ENCODE measurements at regions not wholly inside any gene's neighbourhood (a gene's known extent, or its start where the extent isn't known, plus 50 kb on each side); places are given as distances from the start of the nearest gene placed in this dataset.

DNA sequence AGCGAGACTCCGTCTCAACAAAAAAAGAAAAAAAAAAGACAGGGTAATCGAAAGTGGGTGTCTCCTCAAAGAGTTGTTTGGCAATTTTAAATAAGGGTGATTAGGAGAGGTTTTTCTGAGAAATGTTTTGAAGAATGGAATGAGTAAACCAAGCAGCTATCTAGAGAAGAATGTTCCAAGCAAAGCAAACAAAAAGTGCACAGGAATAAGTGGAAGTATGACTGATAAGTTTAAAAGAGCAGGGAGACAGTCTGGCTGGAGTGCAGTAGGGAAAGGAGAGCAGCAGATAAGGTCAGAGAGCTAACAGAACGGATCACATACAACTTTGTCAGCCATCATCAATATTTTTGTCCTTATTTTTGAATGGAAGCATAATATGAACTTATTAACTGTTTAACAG, 853.5 kb downstream of the TUSC7 start:
- DNase-seq (ENCODE audit: low read depth in 1 of 2, low spot score in 2 of 2) (no peak), FAIRE-seq (no peak)
- no peak overlapping the region for H4K91ac ChIP-seq (replicated peaks; ENCODE audit: insufficient read length, low read length)
- no peak overlapping the region for H2BK12ac ChIP-seq (ENCODE audit: low read depth, low read length)
- H3K36me3 ChIP-seq (ENCODE audit: control insufficient read depth in 2 of 4, insufficient read depth in 4 of 4, low read length in 3 of 4) = no peaks in the 10 kb centered on the region
- H2BK20ac ChIP-seq (ENCODE audit: low read length) = no peak overlapping the region
- TF ChIP-seq, protein P1, sequence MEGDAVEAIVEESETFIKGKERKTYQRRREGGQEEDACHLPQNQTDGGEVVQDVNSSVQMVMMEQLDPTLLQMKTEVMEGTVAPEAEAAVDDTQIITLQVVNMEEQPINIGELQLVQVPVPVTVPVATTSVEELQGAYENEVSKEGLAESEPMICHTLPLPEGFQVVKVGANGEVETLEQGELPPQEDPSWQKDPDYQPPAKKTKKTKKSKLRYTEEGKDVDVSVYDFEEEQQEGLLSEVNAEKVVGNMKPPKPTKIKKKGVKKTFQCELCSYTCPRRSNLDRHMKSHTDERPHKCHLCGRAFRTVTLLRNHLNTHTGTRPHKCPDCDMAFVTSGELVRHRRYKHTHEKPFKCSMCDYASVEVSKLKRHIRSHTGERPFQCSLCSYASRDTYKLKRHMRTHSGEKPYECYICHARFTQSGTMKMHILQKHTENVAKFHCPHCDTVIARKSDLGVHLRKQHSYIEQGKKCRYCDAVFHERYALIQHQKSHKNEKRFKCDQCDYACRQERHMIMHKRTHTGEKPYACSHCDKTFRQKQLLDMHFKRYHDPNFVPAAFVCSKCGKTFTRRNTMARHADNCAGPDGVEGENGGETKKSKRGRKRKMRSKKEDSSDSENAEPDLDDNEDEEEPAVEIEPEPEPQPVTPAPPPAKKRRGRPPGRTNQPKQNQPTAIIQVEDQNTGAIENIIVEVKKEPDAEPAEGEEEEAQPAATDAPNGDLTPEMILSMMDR (IDR thresholded peaks at IDR 0.05; ENCODE audit: control extremely low read depth in 1 of 3, insufficient read depth in 1 of 3, low read depth in 1 of 3, low read length in 3 of 3) = no peak
- H2BK120ac ChIP-seq (replicated peaks; ENCODE audit: low read depth, low read length) = no peak overlapping the region
- H3K4me3 ChIP-seq (ENCODE audit: extremely low read depth in 1 of 4, insufficient read depth in 2 of 4, low read depth in 3 of 4, low read length in 4 of 4) = no peak overlapping the region; a peak in 1 of 8 replicates
- no peaks in the 10 kb centered on the region for H3K27me3 ChIP-seq (replicated peaks in 1 of 4; ENCODE audit: control insufficient read depth in 3 of 4, extremely low read depth in 1 of 4, insufficient read depth in 3 of 4, low read length in 3 of 4)
- H3K4me2 ChIP-seq (ENCODE audit: insufficient read depth in 1 of 2, low read depth in 2 of 2, low read length in 2 of 2) = no peak overlapping the region
- no peak overlapping the region for H3K23ac ChIP-seq (ENCODE audit: insufficient read length)
- H3K4ac ChIP-seq (replicated peaks; ENCODE audit: insufficient read length, low read depth, low read length) = no peak overlapping the region
- POLR2A ChIA-PET (ENCODE audit: partially characterized antibody) = no interaction called here
- no peak overlapping the region for H3K18ac ChIP-seq (ENCODE audit: extremely low read depth, low read length)
- H2AFZ ChIP-seq (ENCODE audit: low read length) = no peak overlapping the region
- no peak overlapping the region for H4K5ac ChIP-seq (ENCODE audit: insufficient read length, low read depth, low read length)
- H3K23me2 ChIP-seq (ENCODE audit: low read depth, low read length) = no peaks in the 10 kb centered on the region
- H3K56ac ChIP-seq (replicated peaks; ENCODE audit: insufficient read length, low read depth, low read length) = no peak overlapping the region
- H2AK5ac ChIP-seq (ENCODE audit: low read depth, low read length) = no peak overlapping the region
- CTCF ChIA-PET (ENCODE audit: partially characterized antibody) = interaction anchor here (1.0 to 2.0 kb wide), 4 partner anchors 13 to 545 kb away, joined by 3 to 5 read pairs (median 4); no protein-coding TSS in a partner anchor
- no peak overlapping the region for H4K8ac ChIP-seq (ENCODE audit: extremely low read depth, insufficient read depth, low read length)
- WGBS, 2 experiments (ENCODE audit: extremely low coverage in 1 of 2, insufficient coverage in 1 of 2, insufficient read length in 1 of 2, insufficient replicate concordance in 2 of 2, low coverage in 1 of 2, low lambda C conversion rate in 2 of 2, missing lambda C conversion rate in 1 of 2) = 83% methylated on average over 3 of the region's 4 CpGs; no CpG with 5 or more reads in 1 of the 2 experiments
- no peak overlapping the region for H3K14ac ChIP-seq (ENCODE audit: insufficient read length)
- H2BK5ac ChIP-seq (ENCODE audit: low read depth, low read length) = no peak overlapping the region
- H3K27ac ChIP-seq (ENCODE audit: low read depth, low read length) = no peak overlapping the region
- no peaks in the 10 kb centered on the region for H3K9me3 ChIP-seq (ENCODE audit: insufficient read depth in 2 of 2, low read depth in 1 of 2, low read length in 1 of 2)
- H4K20me1 ChIP-seq (replicated peaks in 1 of 2; ENCODE audit: control insufficient read depth in 1 of 2, insufficient read depth in 2 of 2, low read length in 2 of 2) = no peaks in the 10 kb centered on the region
- H3K79me1 ChIP-seq (ENCODE audit: low read depth, low read length) = no peaks in the 10 kb centered on the region
- H3K79me2 ChIP-seq (ENCODE audit: control insufficient read depth in 1 of 2, insufficient read depth in 2 of 2, low read length in 2 of 2) = no peaks in the 10 kb centered on the region
- H3K4me1 ChIP-seq (replicated peaks in 1 of 4; ENCODE audit: control insufficient read depth in 3 of 4, insufficient read depth in 4 of 4, low read length in 3 of 4) = no peaks in the 10 kb centered on the region
- no peak overlapping the region for H2BK15ac ChIP-seq (ENCODE audit: low read length)
- no peak overlapping the region for H3K9ac ChIP-seq (replicated peaks in 1 of 4; ENCODE audit: extremely low read depth in 1 of 4, low read depth in 3 of 4, low read length in 3 of 4)
